ENCODE measurements at regions not wholly inside any gene's neighbourhood (a gene's known extent, or its start where the extent isn't known, plus 50 kb on each side); places are given as distances from the start of the nearest gene placed in this dataset.
A peak's percentile ranks its signal among the peaks of the same experiment; 100 is the strongest.
"Not testable (repeated sequence)": the region's sequence is repeated elsewhere in the genome, so short reads cannot be mapped to it uniquely, and the experiment has no call there.

- DNase-seq (ENCODE audit: low read depth) = not testable (repeated sequence)
Measured at GRCh38 chr7:119266790-119267189, 1006.2 kb upstream of the KCND2 start.

- DNase-seq (ENCODE audit: low read depth) = peak; percentile 60
Measured at GRCh38 chr7:119270045-119270464, 1002.9 kb upstream of the KCND2 start.

GRCh38 chr7:119270644-119271043 lies 1002.3 kb upstream of the KCND2 start:
- DNase-seq (ENCODE audit: low read depth) = no peak

- no peak for DNase-seq (ENCODE audit: low read depth)
Measured at GRCh38 chr7:119271147-119271779, 1001.7 kb upstream of the KCND2 start.

- no peak for DNase-seq (ENCODE audit: low read depth)
Measured at GRCh38 chr7:119281181-119281846, 991.7 kb upstream of the KCND2 start.

- DNase-seq (ENCODE audit: low read depth) = no peak
Measured at GRCh38 chr7:119283353-119283752, 989.6 kb upstream of the KCND2 start.

GRCh38 chr7:119288416-119288815 lies 984.6 kb upstream of the KCND2 start:
- DNase-seq (ENCODE audit: low read depth) = no peak

GRCh38 chr7:119300341-119300740 lies 972.6 kb upstream of the KCND2 start:
- DNase-seq (ENCODE audit: low read depth) = not testable (repeated sequence)

- no peak for DNase-seq (ENCODE audit: low read depth)
Measured at GRCh38 chr7:119320316-119320715, 952.7 kb upstream of the KCND2 start.

- DNase-seq (ENCODE audit: low read depth) = no peak
Measured at GRCh38 chr7:119329715-119330114, 943.3 kb upstream of the KCND2 start.

GRCh38 chr7:119335405-119335804 lies 937.6 kb upstream of the KCND2 start:
- no peak for DNase-seq (ENCODE audit: low read depth)

GRCh38 chr7:119341822-119342221 lies 931.2 kb upstream of the KCND2 start:
- DNase-seq (ENCODE audit: low read depth) = no peak

GRCh38 chr7:119343289-119343688 lies 929.7 kb upstream of the KCND2 start:
- DNase-seq (ENCODE audit: low read depth) = no peak

- no peak for DNase-seq (ENCODE audit: low read depth)
Measured at GRCh38 chr7:119344466-119344865, 928.5 kb upstream of the KCND2 start.

GRCh38 chr7:119348491-119348890 lies 924.5 kb upstream of the KCND2 start:
- no peak for DNase-seq (ENCODE audit: low read depth)

GRCh38 chr7:119350334-119350733 lies 922.6 kb upstream of the KCND2 start:
- no peak for DNase-seq (ENCODE audit: low read depth)

GRCh38 chr7:119351320-119351719 lies 921.7 kb upstream of the KCND2 start:
- no peak for DNase-seq (ENCODE audit: low read depth)

GRCh38 chr7:119374436-119374835 lies 898.5 kb upstream of the KCND2 start:
- DNase-seq (ENCODE audit: low read depth) = no peak

GRCh38 chr7:119377861-119378260 lies 895.1 kb upstream of the KCND2 start:
- no peak for DNase-seq (ENCODE audit: low read depth)

GRCh38 chr7:119382726-119383125 lies 890.2 kb upstream of the KCND2 start:
- DNase-seq (ENCODE audit: low read depth) = no peak

- no peak for DNase-seq (ENCODE audit: low read depth)
Measured at GRCh38 chr7:119395024-119395423, 878.0 kb upstream of the KCND2 start.

- DNase-seq (ENCODE audit: low read depth) = no peak
Measured at GRCh38 chr7:119397156-119397555, 875.8 kb upstream of the KCND2 start.

- DNase-seq (ENCODE audit: low read depth) = no peak
Measured at GRCh38 chr7:119408596-119408995, 864.4 kb upstream of the KCND2 start.

- DNase-seq (ENCODE audit: low read depth) = no peak
Measured at GRCh38 chr7:119413314-119413805, 859.6 kb upstream of the KCND2 start.

All from fibroblast of the conjunctiva (primary cell).